Astrocyte of the cerebellum (primary cell): ENCODE measurements at regions not wholly inside any gene's neighbourhood (a gene's known extent, or its start where the extent isn't known, plus 50 kb on each side); places are given as distances from the start of the nearest gene placed in this dataset.

Source experiments
- DNase-seq: peaks from one replicate; pipeline ENCODE4 v3.0.0-alpha.2; 2011; ENCODE audit warnings: low read depth
- H3K4me3 ChIP-seq: 2 replicates; pipeline ENCODE4 v1.5.1; 2011; ENCODE audit warnings: mild to moderate bottlenecking, low read depth, low read length, moderate library complexity
- in situ Hi-C: cut with HindIII; loops from 2 replicates; pipeline ENCODE4 v1.10.0; 2017; ENCODE audit warnings: low sequenced_read_pairs
- TF ChIP-seq, protein P1 (sequence below): IDR thresholded peaks from 2 replicates; pipeline ENCODE4 v1.5.1; 2012; ENCODE audit warnings: low read length, low read depth, moderate library complexity, mild to moderate bottlenecking; ENCODE audit errors: missing control alignments

DNA sequence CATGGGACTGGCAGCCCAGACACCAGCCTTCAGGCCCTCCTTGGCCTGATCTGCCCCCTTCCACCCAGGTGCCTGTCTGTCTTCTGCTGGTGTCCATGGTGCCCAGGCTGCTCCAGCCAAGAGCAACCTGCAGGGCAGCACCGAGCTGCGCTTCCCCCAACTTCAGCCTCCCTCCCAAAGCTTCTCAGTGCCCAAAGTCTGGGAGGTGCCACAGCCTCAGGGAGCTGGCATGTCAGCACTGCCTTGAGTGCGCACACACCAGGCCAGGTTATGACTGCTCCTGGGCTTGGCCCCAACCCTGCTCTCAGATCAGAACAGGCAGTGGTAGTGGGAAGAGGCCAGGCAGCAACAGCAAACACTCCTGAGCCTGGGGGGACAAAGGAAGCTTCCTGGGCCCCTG lies 304.6 kb upstream of the NRG3 start:
- H3K4me3 ChIP-seq: no peak overlapping the region
- TF ChIP-seq, protein P1, sequence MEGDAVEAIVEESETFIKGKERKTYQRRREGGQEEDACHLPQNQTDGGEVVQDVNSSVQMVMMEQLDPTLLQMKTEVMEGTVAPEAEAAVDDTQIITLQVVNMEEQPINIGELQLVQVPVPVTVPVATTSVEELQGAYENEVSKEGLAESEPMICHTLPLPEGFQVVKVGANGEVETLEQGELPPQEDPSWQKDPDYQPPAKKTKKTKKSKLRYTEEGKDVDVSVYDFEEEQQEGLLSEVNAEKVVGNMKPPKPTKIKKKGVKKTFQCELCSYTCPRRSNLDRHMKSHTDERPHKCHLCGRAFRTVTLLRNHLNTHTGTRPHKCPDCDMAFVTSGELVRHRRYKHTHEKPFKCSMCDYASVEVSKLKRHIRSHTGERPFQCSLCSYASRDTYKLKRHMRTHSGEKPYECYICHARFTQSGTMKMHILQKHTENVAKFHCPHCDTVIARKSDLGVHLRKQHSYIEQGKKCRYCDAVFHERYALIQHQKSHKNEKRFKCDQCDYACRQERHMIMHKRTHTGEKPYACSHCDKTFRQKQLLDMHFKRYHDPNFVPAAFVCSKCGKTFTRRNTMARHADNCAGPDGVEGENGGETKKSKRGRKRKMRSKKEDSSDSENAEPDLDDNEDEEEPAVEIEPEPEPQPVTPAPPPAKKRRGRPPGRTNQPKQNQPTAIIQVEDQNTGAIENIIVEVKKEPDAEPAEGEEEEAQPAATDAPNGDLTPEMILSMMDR: no peak
- DNase-seq: no peak
- in situ Hi-C loops: no loop called here

DNA sequence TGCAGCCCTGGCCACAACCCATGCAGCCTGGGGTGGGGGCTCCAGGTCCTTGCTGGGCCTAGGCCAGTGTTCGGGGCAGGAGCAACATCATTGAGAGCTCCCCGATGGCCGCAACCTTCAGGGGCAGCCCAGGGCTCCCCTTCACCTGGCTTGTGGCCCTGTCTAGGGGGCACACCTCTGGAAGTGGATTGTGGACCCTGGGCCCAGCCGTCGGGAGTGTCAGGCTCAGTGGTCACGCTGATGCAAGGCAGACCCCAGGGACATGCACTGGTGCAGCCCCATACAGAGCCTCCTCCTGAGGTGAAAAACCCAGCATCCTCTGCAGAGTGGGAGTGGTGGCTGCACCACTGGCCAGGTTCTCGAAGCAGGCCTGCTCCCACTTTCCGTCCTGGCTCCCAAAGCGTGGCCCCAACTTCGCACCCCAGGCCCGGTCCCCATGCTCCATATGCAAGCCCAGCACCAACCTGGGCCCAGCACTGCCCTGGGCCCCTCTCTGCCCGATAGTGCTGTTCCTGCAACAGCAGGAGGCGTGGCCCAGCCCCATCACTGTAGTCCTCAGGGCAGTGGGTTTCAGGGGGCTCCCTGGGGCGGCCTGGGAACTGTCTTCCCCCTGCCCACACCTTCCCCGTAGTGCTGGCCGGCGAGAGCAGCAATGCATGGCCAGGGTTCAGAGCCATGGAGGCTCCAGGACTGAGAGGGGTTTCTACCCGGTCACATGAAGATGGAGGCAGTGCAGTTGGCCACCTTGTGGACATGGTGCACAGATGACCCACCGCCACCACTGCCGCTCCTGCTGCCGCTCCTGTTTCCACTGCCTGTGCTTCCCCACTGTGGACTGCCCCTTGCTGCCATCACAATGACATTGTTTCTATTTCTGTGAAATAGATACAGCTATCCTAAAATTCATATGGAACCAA lies 303.9 kb upstream of the NRG3 start:
- TF ChIP-seq, protein P1: no peak
- no peak overlapping the region for H3K4me3 ChIP-seq
- in situ Hi-C loops: no loop called here
- no peak for DNase-seq

DNA sequence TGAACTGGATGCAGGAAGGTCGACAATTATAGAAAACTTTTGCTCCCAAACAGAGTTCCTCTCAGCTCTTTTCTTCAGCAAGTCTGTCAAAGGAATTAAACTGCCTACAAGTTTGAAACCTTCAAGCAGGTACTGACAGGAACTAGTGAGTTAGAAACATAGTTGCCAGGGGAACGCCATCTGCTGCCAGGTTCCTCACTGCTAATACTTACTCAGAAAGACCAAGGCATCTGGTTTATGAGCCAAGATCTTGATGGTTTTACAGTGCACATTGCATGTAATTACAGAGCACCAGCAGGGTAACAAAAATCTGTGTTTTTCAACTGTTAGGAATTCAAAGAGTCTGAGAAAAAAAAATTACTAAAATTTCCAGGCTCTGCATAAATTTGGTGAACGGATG lies 300.0 kb upstream of the NRG3 start:
- DNase-seq: no peak
- TF ChIP-seq, protein P1: no peak
- in situ Hi-C loops: no loop called here
- no peak overlapping the region for H3K4me3 ChIP-seq

DNA sequence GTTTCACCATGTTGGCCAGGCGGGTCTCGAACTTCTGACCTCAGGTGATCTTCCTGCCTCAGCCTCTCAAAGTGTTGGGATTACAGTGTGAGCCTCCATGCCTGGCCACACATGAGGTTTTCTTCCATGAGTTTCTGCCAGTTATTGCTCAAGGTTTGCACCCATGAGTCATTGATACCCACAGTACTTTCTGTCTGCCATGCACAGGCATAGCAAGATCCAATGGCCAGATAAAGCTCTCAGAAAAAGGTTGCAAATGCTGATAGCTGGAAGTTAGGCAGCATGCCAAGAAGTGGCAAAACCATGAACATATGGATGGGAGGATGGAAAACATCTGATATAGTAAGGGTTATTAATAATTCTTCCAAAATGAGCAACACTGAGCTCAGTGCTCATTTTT lies 298.7 kb upstream of the NRG3 start:
- no peak overlapping the region for H3K4me3 ChIP-seq
- in situ Hi-C loops: no loop called here
- TF ChIP-seq, protein P1: no peak
- no peak for DNase-seq

DNA sequence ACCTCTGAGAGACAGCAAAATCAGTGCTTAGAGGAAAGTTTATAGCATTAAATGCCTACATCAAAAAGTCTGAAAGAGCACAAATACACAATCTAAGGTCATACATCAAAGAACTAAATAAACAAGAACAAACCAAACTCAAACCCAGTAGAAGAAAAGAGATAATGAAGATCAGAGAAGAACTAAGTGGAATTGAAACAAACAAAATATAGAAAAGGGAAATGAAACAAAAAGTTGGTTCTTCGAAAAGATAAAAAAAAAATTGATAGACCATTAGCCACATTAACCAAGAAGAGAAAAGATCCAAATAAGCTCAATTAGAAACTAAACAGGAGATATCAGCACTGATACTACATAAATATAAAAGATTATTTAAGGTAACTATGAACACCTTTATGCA lies 280.0 kb upstream of the NRG3 start:
- in situ Hi-C loops: no loop called here
- no peak for DNase-seq
- TF ChIP-seq, protein P1: no peak
- no peak overlapping the region for H3K4me3 ChIP-seq

DNA sequence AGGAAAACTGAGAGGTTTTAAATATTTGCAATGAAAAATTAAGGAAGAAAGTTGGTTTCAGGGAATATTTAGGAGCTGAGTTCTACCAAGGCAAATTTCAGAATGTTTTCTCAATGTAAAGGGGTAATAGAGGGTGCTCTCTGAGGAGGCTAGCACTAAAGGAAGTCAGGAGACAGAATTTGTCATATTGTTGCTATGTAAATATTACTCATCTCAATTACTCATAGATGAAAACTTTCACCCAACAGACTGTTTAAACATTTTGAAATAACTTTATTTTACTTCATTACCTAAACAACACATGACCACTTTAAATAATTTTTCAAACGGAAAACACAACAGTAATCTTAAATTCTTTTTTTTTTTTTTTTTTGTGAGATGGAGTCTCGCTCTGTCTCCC lies 274.8 kb upstream of the NRG3 start:
- in situ Hi-C loops: no loop called here
- no peak overlapping the region for H3K4me3 ChIP-seq
- TF ChIP-seq, protein P1: no peak
- DNase-seq: no peak
